K562 (cell line): ENCODE measurements at regions not wholly inside any gene's neighbourhood (a gene's known extent, or its start where the extent isn't known, plus 50 kb on each side); places are given as distances from the start of the nearest gene placed in this dataset.

ENCODE experiments used
- ATAC-seq: fragments of 200-7000 bp; cut with Tn5 transposase; 3 replicates; pipeline ENCODE4 v1.9.1; 2020; ENCODE audit warnings: moderate library complexity
- BruUV-seq: library from RNA; stranded (reverse); fragments of 400-500 nt; replicated peaks from 2 replicates; lab custom pipeline; 2021; lab: Mats Ljungman, UMichigan
- CTCF ChIA-PET: fragments of 300-600 bp; formaldehyde crosslinking; extraction: SDS; loops from one replicate; lab custom pipeline; 2021; ENCODE audit warnings: low intra/inter-chr PET ratio; lab: Yijun Ruan, JAX
- POLR2A ChIA-PET: fragments of 300-600, 350-650 bp; sonication (Branson Sonifier 250); formaldehyde crosslinking; extraction: SDS; loops from one replicate; lab custom pipeline; 2021; ENCODE audit warnings: antibody characterized with exemption, inconsistent platforms; lab: Yijun Ruan, JAX
- DNase-seq, 4 experiments: peaks; one replicate each; pipeline versions ENCODE4 v3.0.0 to v3.0.0-alpha.2; 2011 to 2018; ENCODE audit warnings: low spot score in 3 of 4, mixed read lengths in 3 of 4; ENCODE audit errors: extremely low read depth in 1 of 4
- FAIRE-seq: peaks from 2 replicates; lab custom pipeline; 2011; peaks lifted over from hg19 to GRCh38; lab: Jason Lieb, UNC
- H2AFZ ChIP-seq: 2 replicates; pipeline ENCODE4 v1.6.0; 2011; ENCODE audit warnings: low read depth, low read length, control low read depth, inconsistent platforms
- H3K27ac ChIP-seq: fragments of 200-600 bp; 3 replicates; pipeline ENCODE4 v1.8.0; 2011; ENCODE audit warnings: low read depth, mild to moderate bottlenecking, control low read depth, inconsistent platforms, low read length, moderate library complexity, mixed read lengths; ENCODE audit errors: extremely low read depth
- H3K27me3 ChIP-seq, 2 experiments: fragments of 300-600 bp in 1 of 2; 2 replicates in 1 of 2; 3 replicates in 1 of 2; pipeline versions ENCODE4 v1.6.0 to v1.8.0; 2011; ENCODE audit warnings: inconsistent platforms in 2 of 2, low read length in 2 of 2, mild to moderate bottlenecking in 1 of 2, mixed read lengths in 1 of 2, moderate library complexity in 1 of 2; ENCODE audit not compliant: control insufficient read depth in 2 of 2, insufficient read depth in 2 of 2
- H3K36me3 ChIP-seq: fragments of 300-600 bp; 3 replicates; pipeline ENCODE4 v1.8.0; 2011; ENCODE audit warnings: mild to moderate bottlenecking, low read length, inconsistent platforms; ENCODE audit not compliant: control insufficient read depth, insufficient read depth
- H3K4me1 ChIP-seq, 2 experiments: fragments of 200-600 bp in 1 of 2; replicated peaks in 1 of 2; 2 replicates in 1 of 2; 3 replicates in 1 of 2; pipeline versions ENCODE4 v1.5.1 to v1.8.0; 2011; ENCODE audit warnings: inconsistent platforms in 2 of 2, low read length in 2 of 2, mild to moderate bottlenecking in 1 of 2, mixed read lengths in 1 of 2, moderate library complexity in 1 of 2; ENCODE audit not compliant: control insufficient read depth in 2 of 2, insufficient read depth in 2 of 2
- H3K4me2 ChIP-seq: 2 replicates; pipeline ENCODE4 v1.6.1; 2011; ENCODE audit warnings: low read length, control low read depth, inconsistent platforms, mixed read lengths; ENCODE audit not compliant: insufficient read depth
- H3K4me3 ChIP-seq: fragments of 200-600 bp; sonication (generic), shearing (Covaris generic); 2 replicates; pipeline ENCODE4 v1.5.1; 2016; ENCODE audit warnings: control low read depth, inconsistent platforms
- H3K79me2 ChIP-seq: fragments of 200-600 bp; 3 replicates; pipeline ENCODE4 v1.8.0; 2011; ENCODE audit warnings: low read length, inconsistent platforms; ENCODE audit not compliant: control insufficient read depth, insufficient read depth
- H3K9ac ChIP-seq, 2 experiments: 2 replicates each; pipeline versions ENCODE4 v1.6.0 to v1.6.1; 2011; ENCODE audit warnings: low read depth in 2 of 2, low read length in 2 of 2, control low read depth in 1 of 2, inconsistent platforms in 1 of 2, mild to moderate bottlenecking in 1 of 2, mixed read lengths in 1 of 2; ENCODE audit not compliant: insufficient read depth in 1 of 2
- H3K9me1 ChIP-seq: one replicate; pipeline ENCODE4 v1.6.0; 2011; ENCODE audit warnings: inconsistent platforms, mild to moderate bottlenecking, low read length, moderate library complexity; ENCODE audit not compliant: control insufficient read depth, insufficient read depth
- H3K9me3 ChIP-seq: replicated peaks from 2 replicates; pipeline ENCODE4 v1.5.1; 2011; ENCODE audit warnings: low read depth, low read length, inconsistent platforms; ENCODE audit not compliant: control insufficient read depth, insufficient read depth
- H4K20me1 ChIP-seq: replicated peaks from 2 replicates; pipeline ENCODE4 v1.6.1; 2011; ENCODE audit warnings: low read length, inconsistent platforms, mixed read lengths; ENCODE audit not compliant: control insufficient read depth, insufficient read depth
- ARHGAP35 ChIP-seq: fragments of 450-650 bp; IDR thresholded peaks from 2 replicates; pipeline ENCODE4 v1.6.1; 2018; ENCODE audit not compliant: partially characterized antibody
- ATF1 ChIP-seq, 2 experiments: fragments of 450-650 bp in 1 of 2; IDR thresholded peaks; 2 replicates each; pipeline ENCODE4 v1.6.1; 2016; ENCODE audit warnings: missing compliant biosample characterization in 1 of 2, missing genetic modification characterization in 1 of 2
- CXXC5 ChIP-seq: fragments of 250-450 bp; sonication (Bioruptor Pico); IDR thresholded peaks from 2 replicates; pipeline ENCODE4 v1.8.0; 2022; ENCODE audit warnings: inconsistent platforms, mild to moderate bottlenecking, moderate library complexity
- FOXK2 ChIP-seq, 2 experiments: fragments of 450-650 bp; IDR thresholded peaks in 1 of 2; conservative IDR thresholded peaks in 1 of 2; 2 replicates each; pipeline ENCODE4 v1.6.1; 2016; ENCODE audit warnings: low read depth in 2 of 2, mild to moderate bottlenecking in 1 of 2
- FOXO4 ChIP-seq: fragments of 450-650 bp; formaldehyde crosslinking; IDR thresholded peaks from 2 replicates; pipeline ENCODE4 v1.4.0; 2020; ENCODE audit warnings: mild to moderate bottlenecking, moderate library complexity
- GATAD2A ChIP-seq: fragments of 450-650 bp; IDR thresholded peaks from 2 replicates; pipeline ENCODE4 v1.6.1; 2017
- NFIX ChIP-seq: fragments of 250-450 bp; sonication (Bioruptor Pico); IDR thresholded peaks from 2 replicates; pipeline ENCODE4 v1.4.0; 2020; ENCODE audit warnings: low read depth, mild to moderate bottlenecking, moderate library complexity
- NR0B1 ChIP-seq: fragments of 450-650 bp; IDR thresholded peaks from one replicate; pipeline ENCODE4 v1.6.1; 2018; ENCODE audit warnings: mild to moderate bottlenecking, moderate library complexity; ENCODE audit not compliant: partially characterized antibody
- RBBP5 ChIP-seq: fragments of 200-600 bp; sonication (generic); IDR thresholded peaks from 2 replicates; pipeline ENCODE4 v1.6.1; 2012; ENCODE audit warnings: borderline replicate concordance, mild to moderate bottlenecking, low read length, control low read depth, inconsistent platforms; ENCODE audit not compliant: insufficient read depth, poor library complexity, severe bottlenecking
- RBM39 ChIP-seq: fragments of 200-400 bp; formaldehyde crosslinking; optimal IDR thresholded peaks from 2 replicates; pipeline ENCODE3; 2018; ENCODE audit warnings: low read depth, low read length
- SAP30 ChIP-seq: fragments of 200-600 bp; sonication (generic); IDR thresholded peaks from 2 replicates; pipeline ENCODE4 v1.6.1; 2012; ENCODE audit warnings: borderline replicate concordance, low read depth, mild to moderate bottlenecking, moderate library complexity, low read length, control low read depth, inconsistent platforms; ENCODE audit not compliant: insufficient read depth, poor library complexity, severe bottlenecking
- WGBS: fragments of 100-300 bp; shearing (Covaris generic); methylation state at CpG from one replicate; pipeline ENCODE4 v1.1.6; 2016; ENCODE audit warnings: low coverage, mixed read lengths; ENCODE audit not compliant: insufficient coverage; ENCODE audit errors: missing lambda C conversion rate; 5-methylcytosine and 5-hydroxymethylcytosine counted together
- in situ Hi-C: fragments of 300-500 bp; cut with MboI; formaldehyde crosslinking; loops from 4 replicates; pipeline ENCODE4 v1.15.0; 2018; ENCODE audit warnings: inconsistent platforms, mixed read lengths
- intact Hi-C: fragments of 100-400 bp; cut with micrococcal nuclease; formaldehyde crosslinking; loops from 2 replicates; pipeline ENCODE4 v1.14.2; 2022

GRCh38 chr18:30562231-30562630, 480.3 kb downstream of the DSC3 start:
- CTCF ChIA-PET: no interaction called here
- Histone ChIP-seq H3K9me3 (no peaks in the 10 kb centered on the region), H4K20me1 (no peaks in the 10 kb centered on the region), H3K4me3 (no peak overlapping the region), H3K36me3 (no peaks in the 10 kb centered on the region), H3K27me3 (no peaks in the 10 kb centered on the region), H3K4me1 (0 out of 5 replicates have a peak, but pooled peaks cover 0 to 2% of the 10 kb centered on the region in 2 experiments), H3K27ac (no peak overlapping the region), H3K9me1 (no peaks in the 10 kb centered on the region), H2AFZ (no peak overlapping the region), H3K79me2 (no peaks in the 10 kb centered on the region), H3K4me2 (no peak overlapping the region), H3K9ac (no peak overlapping the region)
- DNase-seq: no peak
- POLR2A ChIA-PET: no interaction called here
- intact Hi-C loops: no loop called here
- 27% methylated on average over 1 of the region's 1 CpG for WGBS
- TF ChIP-seq NR0B1 (no peak), RBM39 (no peak), FOXO4 (no peak), ARHGAP35 (no peak), GATAD2A (no peak), FOXK2 (conservative IDR thresholded peaks at IDR 0.05 in 1 of 2, IDR thresholded peaks at IDR 0.05 in 1 of 2; ENCODE audit: low read depth in 2 of 2) (no peak), SAP30 (no peak), CXXC5 (CRISPR knock-in tag) (no peak), RBBP5 (no peak), ATF1 (CRISPR knock-in tag; IDR thresholded peaks at IDR 0.05) (no peak), ATF1 (tag; IDR thresholded peaks at IDR 0.05) (no peak), NFIX (CRISPR knock-in tag) (no peak)
- no peak for FAIRE-seq
- no TSS peak for BruUV-seq
- in situ Hi-C loops: no loop called here
- ATAC-seq: no peak
